H1 (cell line): ENCODE measurements at regions not wholly inside any gene's neighbourhood (a gene's known extent, or its start where the extent isn't known, plus 50 kb on each side); places are given as distances from the start of the nearest gene placed in this dataset.

Source experiments
- CTCF ChIA-PET: fragments of 300-600 bp; sonication (Branson Sonifier 250); formaldehyde crosslinking; loops from one replicate; lab custom pipeline; 2021; ENCODE audit not compliant: partially characterized antibody; lab: Charles Lee
- POLR2A ChIA-PET: fragments of 300-600 bp; sonication (Branson Sonifier 250); formaldehyde crosslinking; loops from one replicate; lab custom pipeline; 2021; ENCODE audit warnings: inconsistent platforms; ENCODE audit not compliant: partially characterized antibody; lab: Charles Lee
- DNase-seq, 2 experiments: peaks; one replicate each; pipeline versions ENCODE4 v3.0.0 to v3.0.0-alpha.2; 2010 to 2022; ENCODE audit warnings: low spot score in 2 of 2, low read depth in 1 of 2, mixed read lengths in 1 of 2
- FAIRE-seq: peaks from 2 replicates; lab custom pipeline; 2011; peaks lifted over from hg19 to GRCh38; lab: Jason Lieb, UNC
- H2AFZ ChIP-seq: 2 replicates; pipeline ENCODE4 v1.8.1; 2012; ENCODE audit warnings: low read length, inconsistent platforms
- H2AK5ac ChIP-seq: 2 replicates; pipeline ENCODE4 v1.6.1; 2013; ENCODE audit warnings: low read depth, low read length
- H2BK120ac ChIP-seq: replicated peaks from 2 replicates; pipeline ENCODE3; 2013; ENCODE audit warnings: low read depth, low read length, inconsistent platforms
- H2BK12ac ChIP-seq: 2 replicates; pipeline ENCODE4 v1.6.1; 2013; ENCODE audit warnings: low read depth, low read length
- H2BK15ac ChIP-seq: 2 replicates; pipeline ENCODE4 v1.6.1; 2013; ENCODE audit warnings: low read length
- H2BK20ac ChIP-seq: 2 replicates; pipeline ENCODE4 v1.6.1; 2013; ENCODE audit warnings: low read length
- H2BK5ac ChIP-seq: 2 replicates; pipeline ENCODE4 v1.6.1; 2013; ENCODE audit warnings: low read depth, low read length
- H3K14ac ChIP-seq: 2 replicates; pipeline ENCODE4 v1.6.1; 2013; ENCODE audit warnings: inconsistent platforms; ENCODE audit not compliant: insufficient read length
- H3K18ac ChIP-seq: 2 replicates; pipeline ENCODE4 v1.6.1; 2013; ENCODE audit warnings: low read length; ENCODE audit errors: extremely low read depth
- H3K23ac ChIP-seq: 2 replicates; pipeline ENCODE4 v1.6.1; 2013; ENCODE audit warnings: inconsistent platforms; ENCODE audit not compliant: insufficient read length
- H3K23me2 ChIP-seq: 2 replicates; pipeline ENCODE4 v1.6.1; 2013; ENCODE audit warnings: low read depth, low read length
- H3K27ac ChIP-seq: 2 replicates; pipeline ENCODE4 v1.6.1; 2011; ENCODE audit warnings: low read depth, low read length, inconsistent platforms
- H3K27me3 ChIP-seq, 4 experiments: replicated peaks in 1 of 4; 1 replicate in 1 of 4; 2 replicates in 3 of 4; pipeline versions ENCODE4 v1.6.1 to v1.8.1; 2011 to 2013; ENCODE audit warnings: low read length in 3 of 4, mild to moderate bottlenecking in 3 of 4, inconsistent platforms in 2 of 4, mixed read lengths in 2 of 4, moderate library complexity in 1 of 4; ENCODE audit not compliant: control insufficient read depth in 3 of 4, insufficient read depth in 3 of 4; ENCODE audit errors: extremely low read depth in 1 of 4
- H3K36me3 ChIP-seq, 4 experiments: 2 replicates each; pipeline versions ENCODE4 v1.6.1 to v1.8.1; 2011 to 2013; ENCODE audit warnings: mild to moderate bottlenecking in 4 of 4, low read length in 3 of 4, moderate library complexity in 2 of 4, control low read depth in 1 of 4, inconsistent platforms in 1 of 4; ENCODE audit not compliant: insufficient read depth in 4 of 4, control insufficient read depth in 2 of 4
- H3K4ac ChIP-seq: replicated peaks from 2 replicates; pipeline ENCODE3; 2013; ENCODE audit warnings: low read length, low read depth, mixed read lengths, inconsistent platforms; ENCODE audit not compliant: insufficient read length
- H3K4me1 ChIP-seq, 4 experiments: replicated peaks in 1 of 4; 1 replicate in 1 of 4; 2 replicates in 3 of 4; pipeline versions ENCODE4 v1.6.1 to v1.8.1; 2011 to 2013; ENCODE audit warnings: low read length in 3 of 4, inconsistent platforms in 2 of 4, mixed read lengths in 1 of 4; ENCODE audit not compliant: insufficient read depth in 4 of 4, control insufficient read depth in 3 of 4
- H3K4me2 ChIP-seq, 2 experiments: 2 replicates each; pipeline versions ENCODE4 v1.6.1 to v1.8.1; 2011 to 2013; ENCODE audit warnings: low read depth in 2 of 2, low read length in 2 of 2, control low read depth in 1 of 2, inconsistent platforms in 1 of 2, mild to moderate bottlenecking in 1 of 2; ENCODE audit not compliant: insufficient read depth in 1 of 2
- H3K4me3 ChIP-seq, 4 experiments: fragments of 200-600, 300-600 bp in 1 of 4; sonication (generic), shearing (Covaris generic), sonication (Bioruptor Twin) in 1 of 4; 2 replicates each; pipeline versions ENCODE4 v1.5.1 to v1.8.1; 2011 to 2016; ENCODE audit warnings: low read length in 4 of 4, low read depth in 3 of 4, control low read depth in 2 of 4, inconsistent platforms in 2 of 4, mild to moderate bottlenecking in 2 of 4, mixed read lengths in 1 of 4, moderate library complexity in 1 of 4; ENCODE audit not compliant: insufficient read depth in 2 of 4; ENCODE audit errors: extremely low read depth in 1 of 4
- H3K56ac ChIP-seq: replicated peaks from 2 replicates; pipeline ENCODE3; 2013; ENCODE audit warnings: low read depth, mild to moderate bottlenecking, mixed read lengths, low read length, inconsistent platforms; ENCODE audit not compliant: insufficient read length
- H3K79me1 ChIP-seq: 2 replicates; pipeline ENCODE4 v1.6.1; 2013; ENCODE audit warnings: low read depth, low read length, control low read depth
- H3K79me2 ChIP-seq, 2 experiments: 2 replicates each; pipeline versions ENCODE4 v1.6.1 to v1.8.1; 2012 to 2013; ENCODE audit warnings: low read length in 2 of 2, mild to moderate bottlenecking in 2 of 2, inconsistent platforms in 1 of 2; ENCODE audit not compliant: insufficient read depth in 2 of 2, control insufficient read depth in 1 of 2
- H3K9ac ChIP-seq, 4 experiments: replicated peaks in 1 of 4; 1 replicate in 1 of 4; 2 replicates in 3 of 4; pipeline versions ENCODE4 v1.6.1 to v1.8.1; 2011 to 2013; ENCODE audit warnings: low read depth in 3 of 4, low read length in 3 of 4, control low read depth in 2 of 4, mild to moderate bottlenecking in 2 of 4, moderate library complexity in 2 of 4, inconsistent platforms in 1 of 4; ENCODE audit errors: extremely low read depth in 1 of 4
- H3K9me3 ChIP-seq, 2 experiments: 2 replicates each; pipeline versions ENCODE4 v1.6.1 to v1.8.1; 2012 to 2013; ENCODE audit warnings: mild to moderate bottlenecking in 2 of 2, moderate library complexity in 2 of 2, control low read depth in 1 of 2, inconsistent platforms in 1 of 2, low read depth in 1 of 2, low read length in 1 of 2, mixed read lengths in 1 of 2; ENCODE audit not compliant: insufficient read depth in 2 of 2
- H4K20me1 ChIP-seq, 2 experiments: replicated peaks in 1 of 2; 2 replicates each; pipeline versions ENCODE3 to v1.8.1; 2011 to 2013; ENCODE audit warnings: inconsistent platforms in 2 of 2, low read length in 2 of 2, mild to moderate bottlenecking in 1 of 2; ENCODE audit not compliant: insufficient read depth in 2 of 2, control insufficient read depth in 1 of 2
- H4K5ac ChIP-seq: 2 replicates; pipeline ENCODE4 v1.6.1; 2013; ENCODE audit warnings: low read length, low read depth, mixed read lengths, inconsistent platforms; ENCODE audit not compliant: insufficient read length
- H4K8ac ChIP-seq: 2 replicates; pipeline ENCODE4 v1.8.0; 2013; ENCODE audit warnings: mild to moderate bottlenecking, moderate library complexity, low read length, inconsistent platforms; ENCODE audit not compliant: insufficient read depth; ENCODE audit errors: extremely low read depth
- H4K91ac ChIP-seq: replicated peaks from 2 replicates; pipeline ENCODE3; 2013; ENCODE audit warnings: low read length, mixed read lengths, inconsistent platforms; ENCODE audit not compliant: insufficient read length
- CEBPB ChIP-seq: IDR thresholded peaks from 2 replicates; pipeline ENCODE4 v1.6.1; 2012; ENCODE audit warnings: low read depth, low read length
- CTCF ChIP-seq, 3 experiments: IDR thresholded peaks; 1 replicate in 2 of 3; 2 replicates in 1 of 3; pipeline versions ENCODE4 v1.5.1 to v1.6.1; 2011; ENCODE audit warnings: low read length in 3 of 3, mild to moderate bottlenecking in 3 of 3, inconsistent platforms in 2 of 3, low read depth in 1 of 3, moderate library complexity in 1 of 3; ENCODE audit not compliant: insufficient read depth in 1 of 3; ENCODE audit errors: control extremely low read depth in 1 of 3
- JUN ChIP-seq: IDR thresholded peaks from 2 replicates; pipeline ENCODE4 v1.6.1; 2011; ENCODE audit warnings: low read depth, mild to moderate bottlenecking, improper control_type of control experiment, low read length
- RFX5 ChIP-seq: IDR thresholded peaks from 2 replicates; pipeline ENCODE4 v1.6.1; 2011; ENCODE audit warnings: low read depth, low read length, improper control_type of control experiment, borderline replicate concordance
- SIRT6 ChIP-seq: IDR thresholded peaks from one replicate; pipeline ENCODE4 v1.7.1; 2012; ENCODE audit warnings: low read length, inconsistent platforms
- SP1 ChIP-seq: IDR thresholded peaks from 2 replicates; pipeline ENCODE4 v1.6.1; 2011; ENCODE audit warnings: low read depth, low read length
- WGBS, 2 experiments: shearing (Covaris generic) in 1 of 2; methylation state at CpG; one replicate each; pipeline versions ENCODE4 v1.1.6 to v1.1.7; 2013 to 2015; ENCODE audit warnings: low lambda C conversion rate in 2 of 2, mixed read lengths in 2 of 2, inconsistent platforms in 1 of 2, low coverage in 1 of 2, missing lambda C conversion rate in 1 of 2; ENCODE audit not compliant: insufficient replicate concordance in 2 of 2, insufficient coverage in 1 of 2, insufficient read length in 1 of 2; ENCODE audit errors: extremely low coverage in 1 of 2, missing lambda C conversion rate in 1 of 2; 5-methylcytosine and 5-hydroxymethylcytosine counted together
- TF ChIP-seq, protein P1 (sequence below): IDR thresholded peaks from 2 replicates; pipeline ENCODE4 v1.6.1; 2012; ENCODE audit warnings: inconsistent platforms

GRCh38 chr1:234843946-234844345 is 234.0 kb upstream of the IRF2BP2 start:
- Histone ChIP-seq H3K79me1 (no peaks in the 10 kb centered on the region), H2AK5ac (no peak overlapping the region), H3K9ac (no peak overlapping the region), H4K20me1 (no peaks in the 10 kb centered on the region), H3K79me2 (no peaks in the 10 kb centered on the region), H2BK120ac (no peak overlapping the region), H4K8ac (no peak overlapping the region), H2BK12ac (no peak overlapping the region), H2AFZ (no peak overlapping the region), H3K4me2 (no peak overlapping the region), H4K91ac (no peak overlapping the region), H4K5ac (no peak overlapping the region), H2BK15ac (no peak overlapping the region), H3K23me2 (no peaks in the 10 kb centered on the region), H3K4me1 (peaks cover 0 to 7% (median 0%) of the 10 kb centered on the region in 4 experiments; a peak in 1 of 7 replicates), H2BK20ac (no peak overlapping the region), H3K36me3 (no peaks in the 10 kb centered on the region; a peak in 1 of 8 replicates), H3K4me3 (no peak overlapping the region), H3K4ac (no peak overlapping the region), H3K56ac (no peak overlapping the region), H3K23ac (no peak overlapping the region), H3K14ac (no peak overlapping the region), H3K9me3 (peaks cover 13% of the 10 kb centered on the region in 2 experiments), H3K27me3 (no peaks in the 10 kb centered on the region), H3K27ac (no peak overlapping the region), H3K18ac (no peak overlapping the region), H2BK5ac (no peak overlapping the region)
- no peak for FAIRE-seq
- 98% methylated on average over 3 of the region's 3 CpGs; no CpG with 5 or more reads in 1 of the 2 experiments for WGBS, 2 experiments
- TF ChIP-seq JUN (no peak), SP1 (no peak), SIRT6 (no peak), CTCF (IDR thresholded peaks at IDR 0.05; ENCODE audit: control extremely low read depth in 1 of 3, insufficient read depth in 1 of 3, low read depth in 1 of 3, low read length in 3 of 3) (no peak), RFX5 (no peak), CEBPB (no peak)
- TF ChIP-seq, protein P1, sequence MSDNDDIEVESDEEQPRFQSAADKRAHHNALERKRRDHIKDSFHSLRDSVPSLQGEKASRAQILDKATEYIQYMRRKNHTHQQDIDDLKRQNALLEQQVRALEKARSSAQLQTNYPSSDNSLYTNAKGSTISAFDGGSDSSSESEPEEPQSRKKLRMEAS, result no peak
- CTCF ChIA-PET, result interaction anchor here (1.0 kb wide), 1 partner anchor 20 kb away, joined by 3 read pairs; no protein-coding TSS in a partner anchor
- POLR2A ChIA-PET, result interaction anchor here (1.2 kb wide), 1 partner anchor 174 kb away, joined by 3 read pairs; no protein-coding TSS in a partner anchor
- no peak for DNase-seq
